ENCODE measurements at regions not wholly inside any gene's neighbourhood (a gene's known extent, or its start where the extent isn't known, plus 50 kb on each side); places are given as distances from the start of the nearest gene placed in this dataset.

GRCh38 chr9:135217836-135218235 lies 130.4 kb downstream of the OLFM1 start:
- Histone ChIP-seq H3K4me2 (ENCODE audit: low read depth, low read length, poor library complexity, severe bottlenecking) (no peak overlapping the region), H3K9me3 (ENCODE audit: insufficient read depth, low read depth, low read length) (peaks cover 3% of the 10 kb centered on the region; the same call in 1 of the 2 replicates), H3K4me1 (ENCODE audit: insufficient read depth, low read length, poor library complexity, severe bottlenecking) (peaks cover 18% of the 10 kb centered on the region)

GRCh38 chr9:135218331-135219225 lies 131.1 kb downstream of the OLFM1 start:
- peaks cover 26% of the 10 kb centered on the region for H3K4me1 ChIP-seq (ENCODE audit: insufficient read depth, low read length, poor library complexity, severe bottlenecking)
- no peaks in the 10 kb centered on the region for H3K9me2 ChIP-seq (replicated peaks; ENCODE audit: low read depth, low read length)
- no peaks in the 10 kb centered on the region; the same call in 1 of the 2 replicates for H3K9me3 ChIP-seq (ENCODE audit: insufficient read depth, low read depth, low read length)
- H3K27me3 ChIP-seq (ENCODE audit: insufficient read depth, low read length, poor library complexity, severe bottlenecking), result no peaks in the 10 kb centered on the region
- H3K4me2 ChIP-seq (ENCODE audit: low read depth, low read length, poor library complexity, severe bottlenecking), result no peak overlapping the region
- no peak overlapping the region for H3K4me3 ChIP-seq (ENCODE audit: low read length, poor library complexity, severe bottlenecking)
- H3F3A ChIP-seq (ENCODE audit: low read depth), result no peaks in the 10 kb centered on the region
- H3K36me3 ChIP-seq (ENCODE audit: insufficient read depth, low read length), result no peaks in the 10 kb centered on the region
- no peak overlapping the region for H2AFZ ChIP-seq (ENCODE audit: low read length)
- no peak overlapping the region for H3K9ac ChIP-seq (ENCODE audit: low read depth, low read length, poor library complexity, severe bottlenecking)
- H3K79me2 ChIP-seq (ENCODE audit: insufficient read depth, low read length), result no peaks in the 10 kb centered on the region
- TF ChIP-seq CTCF (conservative IDR thresholded peaks at IDR 0.05; ENCODE audit: low read length) (no peak), EZH2phosphoT487 (IDR thresholded peaks at IDR 0.05; ENCODE audit: borderline replicate concordance) (no peak)
- no peaks in the 10 kb centered on the region for H4K20me1 ChIP-seq (ENCODE audit: insufficient read depth, low read length, poor library complexity, severe bottlenecking)

More at GRCh38 chr9:135217836-135218235, 130.4 kb downstream of the OLFM1 start:
- H3K9ac ChIP-seq (ENCODE audit: low read depth, low read length, poor library complexity, severe bottlenecking), result no peak overlapping the region
- no peaks in the 10 kb centered on the region for H3K9me2 ChIP-seq (replicated peaks; ENCODE audit: low read depth, low read length)
- H3K4me3 ChIP-seq (ENCODE audit: low read length, poor library complexity, severe bottlenecking), result no peak overlapping the region
- no peaks in the 10 kb centered on the region for H3K36me3 ChIP-seq (ENCODE audit: insufficient read depth, low read length)
- no peaks in the 10 kb centered on the region for H4K20me1 ChIP-seq (ENCODE audit: insufficient read depth, low read length, poor library complexity, severe bottlenecking)
- no peak for TF ChIP-seq EZH2phosphoT487 (IDR thresholded peaks at IDR 0.05; ENCODE audit: borderline replicate concordance)
- H3K27me3 ChIP-seq (ENCODE audit: insufficient read depth, low read length, poor library complexity, severe bottlenecking), result no peaks in the 10 kb centered on the region
- H3K79me2 ChIP-seq (ENCODE audit: insufficient read depth, low read length), result no peaks in the 10 kb centered on the region
- H3F3A ChIP-seq (ENCODE audit: low read depth), result no peaks in the 10 kb centered on the region
- no peak overlapping the region for H2AFZ ChIP-seq (ENCODE audit: low read length)

DNA sequence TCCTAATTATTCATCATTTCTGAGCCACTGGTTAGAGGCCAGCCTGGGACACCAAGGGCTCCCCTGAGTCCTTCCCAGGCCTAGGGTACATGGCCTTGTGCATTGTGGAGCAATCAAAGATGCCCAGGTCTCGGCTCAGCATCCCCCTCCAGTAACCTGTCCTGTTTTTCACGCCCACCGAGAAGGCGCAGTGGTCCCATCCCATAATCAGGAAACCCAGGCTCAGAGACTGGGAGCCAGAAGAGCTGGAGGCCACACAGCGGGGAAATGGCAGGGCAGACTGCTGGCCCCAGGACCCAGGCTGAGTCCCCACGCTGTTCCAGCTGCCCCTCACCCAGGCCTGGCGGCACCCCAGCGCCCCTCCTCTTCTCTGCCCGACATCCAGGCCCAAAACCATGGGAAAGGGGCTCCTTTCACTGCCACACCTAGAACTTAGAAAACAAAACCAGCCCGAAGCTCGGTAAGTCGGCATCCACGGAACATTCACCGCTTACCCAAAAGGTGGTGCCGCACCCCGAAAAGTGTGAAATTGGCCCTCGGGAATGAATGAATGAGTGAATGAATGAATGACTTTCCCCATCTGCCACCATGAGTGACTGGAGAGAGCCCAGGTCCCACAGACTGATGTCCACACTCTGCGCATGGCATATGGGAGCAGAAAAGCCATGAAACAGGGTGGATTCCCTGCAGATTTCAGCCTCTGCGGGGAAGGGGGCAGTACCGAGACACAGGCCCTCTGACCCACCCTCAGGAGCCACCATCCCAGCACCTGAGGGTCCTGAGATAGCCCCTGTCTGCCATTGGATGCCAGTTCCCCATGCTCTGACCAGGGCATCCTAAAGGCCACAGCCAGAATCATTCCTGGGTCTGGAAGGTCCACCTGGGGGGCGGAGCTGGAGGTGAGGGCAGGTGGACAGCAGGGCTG lies 132.5 kb downstream of the OLFM1 start:
- Histone ChIP-seq H4K20me1 (ENCODE audit: insufficient read depth, low read length, poor library complexity, severe bottlenecking) (no peaks in the 10 kb centered on the region), H3K4me3 (ENCODE audit: low read length, poor library complexity, severe bottlenecking) (no peak overlapping the region), H3K4me1 (ENCODE audit: insufficient read depth, low read length, poor library complexity, severe bottlenecking) (peaks cover 38% of the 10 kb centered on the region), H3K4me2 (ENCODE audit: low read depth, low read length, poor library complexity, severe bottlenecking) (no peak overlapping the region), H3K79me2 (ENCODE audit: insufficient read depth, low read length) (no peaks in the 10 kb centered on the region), H3K27me3 (ENCODE audit: insufficient read depth, low read length, poor library complexity, severe bottlenecking) (no peaks in the 10 kb centered on the region), H3K36me3 (ENCODE audit: insufficient read depth, low read length) (no peaks in the 10 kb centered on the region), H3F3A (ENCODE audit: low read depth) (no peaks in the 10 kb centered on the region), H3K9me2 (replicated peaks; ENCODE audit: low read depth, low read length) (no peaks in the 10 kb centered on the region), H2AFZ (ENCODE audit: low read length) (no peak overlapping the region), H3K9ac (ENCODE audit: low read depth, low read length, poor library complexity, severe bottlenecking) (no peak overlapping the region), H3K9me3 (ENCODE audit: insufficient read depth, low read depth, low read length) (no peaks in the 10 kb centered on the region; the same call in 1 of the 2 replicates)
- TF ChIP-seq CTCF (conservative IDR thresholded peaks at IDR 0.05; ENCODE audit: low read length) (no peak), EZH2phosphoT487 (IDR thresholded peaks at IDR 0.05; ENCODE audit: borderline replicate concordance) (no peak)

All from Loucy (cell line).